Neuronal stem cell (in vitro differentiated cells): ENCODE measurements at regions not wholly inside any gene's neighbourhood (a gene's known extent, or its start where the extent isn't known, plus 50 kb on each side); places are given as distances from the start of the nearest gene placed in this dataset.

Experiments
- DNase-seq: peaks from one replicate; pipeline ENCODE4 v3.0.0-alpha.2; 2013; ENCODE audit warnings: low spot score
- H2AFZ ChIP-seq: one replicate; pipeline ENCODE4 v1.6.1; 2013; ENCODE audit warnings: mild to moderate bottlenecking, low read length, inconsistent platforms
- H2AK5ac ChIP-seq: 2 replicates; pipeline ENCODE4 v1.6.1; 2013; ENCODE audit warnings: low read depth, mild to moderate bottlenecking, inconsistent platforms, low read length, moderate library complexity, mixed read lengths
- H2BK120ac ChIP-seq: 2 replicates; pipeline ENCODE4 v1.6.1; 2013; ENCODE audit warnings: low read depth, mild to moderate bottlenecking, inconsistent platforms, low read length, moderate library complexity, mixed read lengths
- H2BK12ac ChIP-seq: one replicate; pipeline ENCODE4 v1.6.1; 2013; ENCODE audit warnings: low read length, inconsistent platforms
- H2BK15ac ChIP-seq: 2 replicates; pipeline ENCODE4 v1.6.1; 2013; ENCODE audit warnings: mild to moderate bottlenecking, low read length, inconsistent platforms, mixed read lengths
- H2BK5ac ChIP-seq: one replicate; pipeline ENCODE4 v1.6.1; 2013; ENCODE audit warnings: inconsistent platforms, mild to moderate bottlenecking, low read length, moderate library complexity
- H3K14ac ChIP-seq: one replicate; pipeline ENCODE4 v1.6.1; 2013; ENCODE audit warnings: low read length, inconsistent platforms
- H3K18ac ChIP-seq: 2 replicates; pipeline ENCODE4 v1.6.1; 2013; ENCODE audit warnings: low read length, inconsistent platforms
- H3K23ac ChIP-seq: 2 replicates; pipeline ENCODE4 v1.6.1; 2013; ENCODE audit warnings: low read depth, mild to moderate bottlenecking, mixed read lengths, low read length, inconsistent platforms; ENCODE audit not compliant: poor library complexity
- H3K27ac ChIP-seq: replicated peaks from 3 replicates; pipeline ENCODE4 v1.5.1; 2013; ENCODE audit warnings: low read length, inconsistent platforms
- H3K27me3 ChIP-seq, 3 experiments: 2 replicates each; pipeline ENCODE4 v1.6.1; 2013; ENCODE audit warnings: low read length in 3 of 3, mild to moderate bottlenecking in 2 of 3, inconsistent platforms in 1 of 3, low read depth in 1 of 3, mixed read lengths in 1 of 3, moderate library complexity in 1 of 3; ENCODE audit not compliant: control insufficient read depth in 3 of 3, insufficient read depth in 3 of 3
- H3K36me3 ChIP-seq, 2 donors: replicated peaks in 1 of 2; 2 replicates each; pipeline ENCODE4 v1.6.1; 2013; ENCODE audit warnings: low read length in 2 of 2; ENCODE audit not compliant: control insufficient read depth in 2 of 2, insufficient read depth in 2 of 2
- H3K4ac ChIP-seq: 2 replicates; pipeline ENCODE4 v1.6.1; 2013; ENCODE audit warnings: inconsistent platforms, mild to moderate bottlenecking, low read length, moderate library complexity
- H3K4me1 ChIP-seq, 2 donors: 1 replicate in 1 of 2; 2 replicates in 1 of 2; pipeline ENCODE4 v1.6.1; 2013; ENCODE audit warnings: low read length in 2 of 2, low read depth in 1 of 2; ENCODE audit not compliant: control insufficient read depth in 2 of 2, insufficient read depth in 1 of 2
- H3K4me2 ChIP-seq: one replicate; pipeline ENCODE4 v1.6.1; 2013; ENCODE audit warnings: mild to moderate bottlenecking, low read length, inconsistent platforms; ENCODE audit not compliant: insufficient read depth, poor library complexity, severe bottlenecking
- H3K4me3 ChIP-seq, 2 donors: 2 replicates each; pipeline ENCODE4 v1.5.1; 2013; ENCODE audit warnings: low read length in 2 of 2, mild to moderate bottlenecking in 2 of 2, inconsistent platforms in 1 of 2, moderate library complexity in 1 of 2
- H3K79me1 ChIP-seq: one replicate; pipeline ENCODE4 v1.6.1; 2013; ENCODE audit warnings: low read depth, mild to moderate bottlenecking, inconsistent platforms, low read length, moderate library complexity
- H3K9ac ChIP-seq: one replicate; pipeline ENCODE4 v1.6.1; 2013; ENCODE audit warnings: mild to moderate bottlenecking, low read depth, low read length, inconsistent platforms; ENCODE audit not compliant: poor library complexity
- H3K9me3 ChIP-seq, 2 donors: replicated peaks in 1 of 2; 2 replicates each; pipeline versions ENCODE3 to v1.6.1; 2013; ENCODE audit warnings: low read length in 2 of 2, mild to moderate bottlenecking in 2 of 2, inconsistent platforms in 1 of 2, low read depth in 1 of 2, mixed read lengths in 1 of 2, moderate library complexity in 1 of 2; ENCODE audit not compliant: control insufficient read depth in 2 of 2, insufficient read depth in 1 of 2
- H4K8ac ChIP-seq: one replicate; pipeline ENCODE4 v1.6.1; 2013; ENCODE audit warnings: low read depth, mild to moderate bottlenecking, inconsistent platforms, low read length, moderate library complexity
- H4K91ac ChIP-seq: one replicate; pipeline ENCODE4 v1.6.1; 2013; ENCODE audit warnings: low read length, low read depth, mild to moderate bottlenecking, inconsistent platforms; ENCODE audit not compliant: poor library complexity
- WGBS, 2 donors: extraction: QIAGEN DNeasy Blood & Tissue Kit; methylation state at CpG; one replicate each; pipeline ENCODE4 v1.1.7; 2013; ENCODE audit warnings: missing lambda C conversion rate in 2 of 2, mixed read lengths in 1 of 2; ENCODE audit not compliant: insufficient read length in 2 of 2, insufficient replicate concordance in 1 of 2; ENCODE audit errors: extremely low coverage in 2 of 2; 5-methylcytosine and 5-hydroxymethylcytosine counted together

DNA sequence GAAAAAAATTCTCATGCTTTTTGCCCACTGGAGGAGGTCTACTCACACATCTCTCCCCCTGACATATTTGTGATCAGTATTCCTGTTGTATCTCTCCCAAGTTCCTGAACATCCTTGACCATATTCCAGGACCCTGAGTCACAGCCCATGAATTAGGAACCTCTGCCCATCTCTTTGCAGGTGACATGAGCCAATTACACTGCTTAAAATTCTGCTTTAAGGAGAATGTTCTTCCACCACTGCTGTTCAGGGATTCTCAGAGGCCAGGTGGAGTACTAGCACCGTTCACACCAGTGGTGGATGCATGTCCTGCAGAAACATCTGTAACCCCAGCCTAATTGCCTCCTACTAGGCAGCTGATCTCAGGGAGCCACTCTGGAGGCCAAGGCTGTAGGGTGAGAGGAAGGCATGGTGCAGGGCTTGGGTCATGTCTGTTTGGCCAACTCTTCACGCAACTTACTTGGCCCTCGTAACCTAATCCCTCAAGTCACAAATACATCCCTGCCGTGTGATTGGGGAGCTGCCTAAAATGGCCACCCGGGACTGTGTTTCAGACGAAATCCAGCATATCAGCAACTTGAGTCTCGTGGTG is 104.8 kb downstream of the GGTLC2 start:
- Histone ChIP-seq H4K8ac (no peak overlapping the region), H3K4ac (no peak overlapping the region), H4K91ac (no peak overlapping the region), H3K4me3 (peak overlapping the region in 1 of 2 donors; percentile 32), H3K9ac (no peak overlapping the region), H2AFZ (no peak overlapping the region), H3K14ac (no peak overlapping the region), H2BK5ac (no peak overlapping the region), H3K23ac (no peak overlapping the region), H3K9me3 (no peaks in the 10 kb centered on the region), H2BK15ac (no peak overlapping the region), H2AK5ac (no peak overlapping the region), H3K79me1 (no peaks in the 10 kb centered on the region), H3K27me3 (peaks cover 0 to 2% (median 0%) of the 10 kb centered on the region in 3 experiments), H3K36me3 (no peaks in the 10 kb centered on the region), H3K4me1 (no peaks in the 10 kb centered on the region), H3K18ac (no peak overlapping the region), H2BK120ac (no peak overlapping the region), H3K4me2 (no peak overlapping the region), H2BK12ac (no peak overlapping the region), H3K27ac (no peak overlapping the region)
- no CpG with 5 or more reads among the region's 7 CpGs for WGBS, 2 donors
- no peak for DNase-seq

DNA sequence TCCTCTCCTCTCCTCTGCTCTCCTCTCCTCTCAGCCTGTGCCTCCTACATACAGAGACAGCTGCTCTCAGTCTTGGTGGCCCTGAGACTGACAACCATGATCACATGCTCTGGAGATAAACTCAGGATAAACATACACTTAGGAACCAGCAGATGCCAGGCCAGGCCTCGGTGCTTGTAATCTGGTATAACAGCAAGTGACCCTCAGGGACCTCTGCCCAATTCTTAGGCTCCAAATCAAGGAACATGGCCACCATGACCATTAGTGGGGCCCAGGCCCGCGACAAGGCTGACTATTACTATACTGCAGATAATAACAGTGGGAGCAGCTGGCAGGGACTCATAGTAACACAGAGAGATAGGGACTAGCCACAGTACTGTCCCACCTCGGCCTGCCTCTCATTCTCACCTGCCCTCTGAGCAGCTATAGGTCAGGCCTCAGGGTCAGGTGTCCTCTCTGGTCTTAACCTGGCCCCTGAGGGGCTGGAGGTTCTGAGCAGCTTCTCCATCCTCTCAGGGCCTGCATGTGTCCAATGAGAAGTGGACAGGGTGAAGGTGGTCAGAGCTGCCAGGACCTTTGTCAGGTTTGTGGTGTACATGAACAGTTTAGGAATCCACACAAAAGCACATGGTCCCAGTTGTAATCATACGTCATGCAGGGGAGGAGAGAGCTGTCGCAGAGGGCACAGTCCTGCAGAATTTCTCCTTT is 106.1 kb downstream of the GGTLC2 start:
- H3K18ac ChIP-seq = no peak overlapping the region
- peaks cover 0 to 2% (median 0%) of the 10 kb centered on the region in 3 experiments for H3K27me3 ChIP-seq
- no peak overlapping the region for H2AFZ ChIP-seq
- H2BK120ac ChIP-seq = no peak overlapping the region
- no peaks in the 10 kb centered on the region for H3K36me3 ChIP-seq
- no peaks in the 10 kb centered on the region for H3K4me1 ChIP-seq
- no peak overlapping the region for H4K91ac ChIP-seq
- no peak overlapping the region for H4K8ac ChIP-seq
- H3K79me1 ChIP-seq = no peaks in the 10 kb centered on the region
- no CpG with 5 or more reads among the region's 6 CpGs for WGBS, 2 donors
- no peak overlapping the region for H3K4me2 ChIP-seq
- no peak overlapping the region for H3K9ac ChIP-seq
- no peak overlapping the region for H3K27ac ChIP-seq
- DNase-seq = no peak
- no peak overlapping the region for H2BK12ac ChIP-seq
- no peak overlapping the region for H2BK15ac ChIP-seq
- H3K14ac ChIP-seq = no peak overlapping the region
- H2BK5ac ChIP-seq = no peak overlapping the region
- H3K4me3 ChIP-seq = no peak overlapping the region
- no peak overlapping the region for H3K23ac ChIP-seq
- H3K4ac ChIP-seq = no peak overlapping the region
- H3K9me3 ChIP-seq = no peaks in the 10 kb centered on the region
- no peak overlapping the region for H2AK5ac ChIP-seq

GRCh38 chr22:22751043-22751603 is 106.7 kb downstream of the GGTLC2 start:
- Histone ChIP-seq H3K4me3 (no peak overlapping the region), H3K9me3 (no peaks in the 10 kb centered on the region), H4K91ac (no peak overlapping the region), H3K27ac (no peak overlapping the region), H2BK12ac (no peak overlapping the region), H3K4ac (no peak overlapping the region), H3K79me1 (no peaks in the 10 kb centered on the region), H3K4me1 (no peaks in the 10 kb centered on the region), H2BK120ac (no peak overlapping the region), H3K14ac (no peak overlapping the region), H3K4me2 (no peak overlapping the region), H3K18ac (no peak overlapping the region), H3K27me3 (peaks cover 0 to 3% (median 2%) of the 10 kb centered on the region in 3 experiments), H3K23ac (no peak overlapping the region), H2BK15ac (no peak overlapping the region), H2AK5ac (no peak overlapping the region), H4K8ac (no peak overlapping the region), H3K36me3 (no peaks in the 10 kb centered on the region), H2AFZ (no peak overlapping the region), H3K9ac (no peak overlapping the region), H2BK5ac (no peak overlapping the region)
- no peak for DNase-seq
- WGBS, 2 donors = no CpG with 5 or more reads among the region's 2 CpGs

GRCh38 chr22:22752199-22752555 is 107.8 kb downstream of the GGTLC2 start:
- no peak overlapping the region for H3K4me3 ChIP-seq
- DNase-seq = no peak
- H4K8ac ChIP-seq = no peak overlapping the region
- H3K79me1 ChIP-seq = no peaks in the 10 kb centered on the region
- no peak overlapping the region for H3K9ac ChIP-seq
- WGBS, 2 donors = no CpG with 5 or more reads among the region's 1 CpG
- no peak overlapping the region for H3K4ac ChIP-seq
- H2AFZ ChIP-seq = no peak overlapping the region
- no peak overlapping the region for H2BK15ac ChIP-seq
- H3K4me2 ChIP-seq = no peak overlapping the region
- no peak overlapping the region for H3K14ac ChIP-seq
- H3K18ac ChIP-seq = no peak overlapping the region
- H3K27me3 ChIP-seq = peaks cover 0 to 4% (median 2%) of the 10 kb centered on the region in 3 experiments
- H2AK5ac ChIP-seq = no peak overlapping the region
- no peaks in the 10 kb centered on the region for H3K4me1 ChIP-seq
- no peak overlapping the region for H3K23ac ChIP-seq
- H4K91ac ChIP-seq = no peak overlapping the region
- H2BK5ac ChIP-seq = no peak overlapping the region
- no peak overlapping the region for H2BK12ac ChIP-seq
- H3K36me3 ChIP-seq = no peaks in the 10 kb centered on the region
- H3K9me3 ChIP-seq = no peaks in the 10 kb centered on the region
- H2BK120ac ChIP-seq = no peak overlapping the region
- no peak overlapping the region for H3K27ac ChIP-seq
